ENCODE measurements at regions not wholly inside any gene's neighbourhood (a gene's known extent, or its start where the extent isn't known, plus 50 kb on each side); places are given as distances from the start of the nearest gene placed in this dataset.

DNA sequence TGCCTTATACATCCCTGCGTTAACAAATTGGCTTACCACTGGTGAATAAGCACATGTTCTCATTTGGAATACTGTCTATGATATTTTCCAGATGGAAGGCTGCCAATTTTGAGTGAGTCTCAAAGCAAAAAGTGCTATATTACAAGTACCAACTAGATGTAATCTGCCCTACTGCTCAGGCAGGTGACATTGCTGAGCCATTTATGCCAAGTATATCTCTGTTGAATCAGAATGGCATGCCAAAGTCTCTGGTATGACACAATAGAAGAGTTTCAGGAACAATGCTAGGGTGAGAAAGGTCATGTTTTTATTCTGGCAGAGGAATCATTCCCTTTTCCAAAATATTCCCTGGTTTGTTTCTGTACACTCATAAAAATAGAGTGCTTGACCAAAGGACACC lies 356.5 kb downstream of the CDH9 start:
- ChIA-PET POLR2A (no interaction called here), CTCF (no interaction called here)

DNA sequence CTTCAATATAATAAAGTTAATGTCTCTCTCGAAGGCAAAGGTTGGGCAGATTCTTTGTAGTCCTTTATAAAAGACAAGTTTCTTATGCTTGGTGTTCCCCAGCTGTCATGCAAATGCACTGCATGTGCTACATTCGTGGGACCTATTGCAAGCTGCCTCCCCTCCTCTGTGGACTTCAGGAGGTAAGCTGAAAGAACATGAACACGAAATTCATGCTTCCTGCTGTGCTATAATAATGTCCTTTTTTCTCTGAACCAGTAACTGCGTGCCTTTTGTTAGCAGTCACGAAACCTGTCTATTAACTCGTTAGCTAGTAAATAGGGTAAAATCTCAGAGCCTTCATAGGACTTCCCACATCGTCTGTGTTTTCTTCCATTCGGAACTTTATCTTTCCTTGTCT lies 363.5 kb downstream of the CDH9 start:
- CTCF ChIA-PET, result no interaction called here
- POLR2A ChIA-PET, result no interaction called here

DNA sequence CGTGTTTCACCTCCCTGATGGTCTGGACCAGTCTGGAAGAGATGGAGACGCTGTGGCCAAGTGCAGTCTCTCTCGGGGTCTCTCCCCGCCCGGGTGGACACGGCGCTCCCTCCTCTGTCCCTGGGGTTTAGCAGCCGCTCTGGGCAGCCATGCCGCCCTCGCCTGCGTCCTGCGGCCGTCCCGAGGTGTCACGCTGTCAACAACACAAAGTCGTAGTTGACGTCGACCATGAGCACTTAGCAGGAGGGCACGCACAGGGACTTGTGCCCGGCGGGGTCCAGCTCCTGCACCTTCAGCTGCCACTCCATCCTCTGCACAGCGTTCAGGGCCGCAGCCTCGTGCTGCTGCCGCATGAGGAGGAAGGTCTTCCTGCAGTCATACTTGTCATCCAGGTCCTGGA lies 368.9 kb downstream of the CDH9 start:
- ChIA-PET POLR2A (no interaction called here), CTCF (no interaction called here)

DNA sequence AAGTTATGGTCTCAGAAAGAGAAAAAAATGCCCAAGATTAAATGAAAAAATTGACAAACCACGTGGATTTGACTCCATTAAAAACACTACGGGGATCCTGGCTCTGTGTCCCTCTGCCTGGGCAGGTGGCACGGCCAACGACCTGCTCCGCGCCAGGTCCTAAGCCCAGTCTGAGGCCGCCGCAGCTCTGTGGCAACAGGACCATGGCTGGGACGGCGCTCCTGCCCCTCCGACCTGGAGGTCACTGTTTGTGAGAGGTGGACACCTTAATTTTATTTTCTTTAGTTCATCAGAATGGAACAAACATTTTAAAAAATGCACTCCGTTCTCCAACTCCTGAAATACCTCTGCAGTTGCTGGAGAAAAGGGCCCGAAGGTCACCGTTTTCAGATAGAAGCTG lies 369.4 kb downstream of the CDH9 start:
- ChIA-PET CTCF (no interaction called here), POLR2A (no interaction called here)

DNA sequence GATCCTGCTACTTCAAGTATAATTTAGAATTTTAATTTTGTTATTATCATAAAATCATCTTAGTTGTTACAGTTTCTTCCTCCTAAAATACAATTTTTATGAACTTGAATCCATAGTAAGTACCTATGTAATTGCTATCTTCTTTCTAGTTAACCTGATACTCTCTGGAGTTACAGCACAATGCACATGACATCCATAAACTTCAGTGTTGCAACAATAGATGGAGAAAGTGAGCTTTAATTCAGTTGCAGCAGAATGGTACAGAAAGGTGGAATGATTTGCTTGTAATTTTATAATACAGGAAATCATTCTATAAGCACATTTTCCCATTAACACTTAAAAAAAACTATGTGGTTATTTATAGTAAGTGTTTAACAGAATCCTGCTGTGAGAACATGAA lies 372.0 kb downstream of the CDH9 start:
- CTCF ChIA-PET, result no interaction called here

DNA sequence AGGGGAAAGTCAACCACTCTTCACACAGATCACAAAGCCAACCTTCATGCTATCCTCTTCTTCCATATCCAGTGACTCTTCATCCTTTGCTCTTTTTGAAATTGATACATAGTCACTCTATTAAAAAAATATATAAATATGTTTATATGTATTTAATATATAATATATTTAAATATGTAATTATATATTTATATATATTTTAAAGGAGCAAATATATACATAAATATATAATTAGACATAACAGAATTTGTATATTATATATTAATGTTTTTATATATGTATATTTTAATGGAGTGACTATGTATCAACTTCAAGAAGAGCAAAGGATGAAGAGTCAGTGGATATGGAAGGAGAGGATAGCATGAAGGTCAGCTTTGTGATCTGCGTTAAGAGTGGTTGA lies 374.9 kb downstream of the CDH9 start:
- ChIA-PET CTCF (no interaction called here), POLR2A (no interaction called here)

More for the DNA sequence above, 372.0 kb downstream of the CDH9 start:
- POLR2A ChIA-PET, result no interaction called here

DNA sequence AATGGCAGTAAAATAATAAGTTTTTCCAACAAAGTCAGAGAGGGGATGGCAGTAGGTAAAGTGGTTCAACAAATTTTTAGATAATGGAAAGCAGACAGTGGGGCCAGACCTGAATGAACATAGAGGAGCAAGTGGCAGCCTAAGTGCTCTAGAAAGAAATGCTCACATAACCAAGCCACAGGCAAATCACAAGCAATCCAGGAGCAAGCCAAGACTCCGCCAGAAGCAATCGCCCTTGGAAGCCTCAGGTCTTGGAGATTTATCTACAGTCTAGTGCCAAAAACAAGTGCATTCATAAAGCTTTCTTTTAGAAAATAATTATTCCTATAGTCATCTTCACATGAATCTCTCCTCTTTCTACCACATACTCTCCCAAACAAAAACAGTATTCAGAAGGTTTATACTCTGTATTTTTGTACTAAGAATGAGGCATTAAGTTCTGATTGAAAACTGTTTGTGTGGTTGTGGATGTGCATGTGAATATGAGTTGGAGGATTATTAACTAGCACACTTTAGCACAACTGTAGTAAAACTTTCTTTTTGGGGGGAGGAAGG lies 375.5 kb downstream of the CDH9 start:
- POLR2A ChIA-PET, result no interaction called here

DNA sequence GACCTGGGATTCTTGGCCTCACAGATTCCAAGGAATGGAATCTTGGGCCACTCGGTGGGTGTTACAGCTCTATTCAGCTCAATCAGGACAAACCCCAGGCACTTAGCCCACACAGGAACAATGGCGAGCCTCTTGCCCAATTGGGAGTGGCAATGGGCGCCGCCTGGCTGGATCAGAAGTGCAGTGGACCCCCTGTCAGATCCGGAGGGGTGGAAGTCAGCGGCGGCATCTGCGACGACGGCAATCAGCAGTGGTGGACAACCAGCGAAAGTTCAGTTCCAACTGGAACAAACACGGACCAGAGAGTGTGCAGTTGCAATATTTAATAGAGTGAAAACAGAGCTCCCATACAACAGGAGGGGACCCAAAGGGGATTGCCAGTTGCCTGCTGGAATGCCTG lies 378.3 kb downstream of the CDH9 start:
- ChIA-PET CTCF (no interaction called here), POLR2A (no interaction called here)

More for the DNA sequence above, 375.5 kb downstream of the CDH9 start:
- CTCF ChIA-PET, result no interaction called here

DNA sequence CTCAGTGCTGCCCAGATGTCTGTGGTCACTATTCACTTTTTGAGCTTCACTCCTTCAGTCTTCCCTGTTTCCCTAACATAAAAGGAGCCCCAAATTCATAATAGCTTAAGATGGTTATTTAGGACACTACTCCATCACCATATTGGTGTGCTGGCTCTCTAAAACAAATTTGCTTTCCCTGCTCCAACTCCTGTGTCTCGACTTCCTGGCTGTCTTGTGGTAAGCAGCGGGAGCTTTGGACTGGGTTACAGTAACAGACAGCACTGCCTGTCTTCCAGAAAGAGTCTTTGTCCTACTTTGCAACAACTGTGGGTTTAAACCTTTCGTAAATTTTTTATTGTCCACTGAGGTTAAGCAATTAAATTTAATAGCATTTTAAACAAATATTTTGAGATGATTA lies 389.4 kb downstream of the CDH9 start:
- CTCF ChIA-PET, result no interaction called here
- POLR2A ChIA-PET, result no interaction called here

DNA sequence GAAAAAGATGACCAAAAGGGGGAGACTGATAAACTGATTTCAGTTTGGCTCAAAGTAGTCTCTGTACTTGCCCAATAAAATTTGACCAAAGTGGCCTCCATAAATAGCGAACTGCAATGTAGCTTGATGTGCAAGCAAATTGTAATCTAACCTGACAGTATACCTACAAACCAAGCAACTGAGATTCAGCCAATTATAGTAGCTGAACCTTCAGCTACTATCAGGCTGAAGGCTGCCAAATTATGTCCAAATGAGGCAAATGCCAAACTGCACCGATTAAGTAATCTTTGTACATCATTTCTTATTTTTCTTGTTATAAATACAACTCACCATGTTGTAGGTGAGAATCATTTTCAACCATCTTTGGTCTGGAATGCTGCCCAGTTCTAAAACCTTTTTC lies 390.6 kb downstream of the CDH9 start:
- POLR2A ChIA-PET, result no interaction called here
- CTCF ChIA-PET, result no interaction called here

DNA sequence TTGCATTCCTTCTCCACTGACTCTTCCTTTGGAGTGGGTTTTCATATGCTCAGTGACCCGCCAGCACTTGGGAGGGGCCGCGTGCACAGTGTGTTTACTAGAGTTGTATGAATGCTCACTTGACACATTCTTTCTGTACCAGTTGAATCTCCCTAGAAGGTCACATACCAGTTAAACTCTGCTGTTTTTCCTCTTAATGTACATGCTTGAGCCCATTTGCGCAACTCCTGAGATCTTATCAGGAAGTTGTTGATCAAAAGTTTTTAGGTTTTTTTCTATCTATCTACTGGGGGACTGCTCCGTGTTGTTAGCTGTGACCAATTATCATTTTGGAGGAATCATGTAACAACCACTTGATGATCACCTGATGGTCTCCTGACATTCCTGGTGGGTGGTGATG lies 392.7 kb downstream of the CDH9 start:
- ChIA-PET CTCF (no interaction called here), POLR2A (no interaction called here)

DNA sequence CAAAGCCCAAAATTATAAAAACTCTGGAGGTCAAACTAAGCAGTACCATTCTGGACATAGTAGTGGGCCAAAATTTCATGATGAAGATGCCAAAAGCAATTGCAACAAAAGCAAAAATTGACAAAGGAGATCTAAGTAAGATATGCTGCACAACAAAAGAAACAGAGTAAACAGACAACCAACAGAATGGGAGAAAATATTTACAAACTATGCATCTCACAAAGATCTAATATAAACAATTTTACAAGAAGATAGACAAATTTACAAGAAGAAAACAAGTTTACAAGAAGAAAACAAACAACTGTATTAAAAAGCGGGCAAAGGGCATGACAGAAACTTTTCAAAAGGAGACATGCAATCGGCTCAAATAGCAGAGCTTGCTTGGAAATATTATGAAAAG lies 396.9 kb downstream of the CDH9 start:
- POLR2A ChIA-PET, result no interaction called here
- CTCF ChIA-PET, result no interaction called here

DNA sequence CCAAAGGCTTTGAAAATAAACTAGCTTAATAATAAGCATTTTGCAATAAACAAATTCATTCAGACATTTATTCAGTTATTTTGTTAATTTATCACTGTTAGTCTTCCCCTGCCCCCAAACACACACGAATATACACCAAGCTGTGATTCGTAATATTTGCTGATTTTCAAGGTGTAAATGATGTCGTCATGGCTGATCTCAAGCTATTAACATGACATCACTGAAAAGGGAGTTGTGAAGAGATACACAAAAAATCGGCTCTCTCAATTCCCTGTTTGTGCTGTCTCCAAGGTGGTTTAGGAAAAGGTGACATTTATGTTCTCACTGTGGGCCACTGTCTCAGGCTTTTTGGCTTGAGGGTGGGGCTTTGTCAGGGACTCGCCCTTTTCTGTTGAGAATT lies 413.3 kb downstream of the CDH9 start:
- POLR2A ChIA-PET, result no interaction called here
- CTCF ChIA-PET, result no interaction called here

DNA sequence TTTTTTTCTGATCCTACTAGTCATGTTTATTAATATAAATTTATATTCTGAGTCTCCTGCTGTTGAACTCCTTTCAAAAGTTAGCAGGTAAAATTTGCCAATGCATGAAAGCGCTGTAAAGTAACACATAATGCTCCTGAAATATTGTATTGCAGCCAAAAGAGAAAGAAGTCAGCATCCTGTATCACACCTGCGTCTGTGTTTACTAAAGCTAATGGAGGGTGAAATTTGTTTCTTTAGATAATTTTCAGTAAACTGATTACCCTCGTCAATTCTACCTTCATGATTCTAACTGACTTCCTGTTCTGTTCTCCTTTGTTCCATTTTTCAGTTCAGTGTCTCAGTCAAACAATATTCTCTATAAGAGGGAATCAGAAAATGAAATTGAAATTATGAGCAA lies 415.4 kb downstream of the CDH9 start:
- ChIA-PET POLR2A (no interaction called here), CTCF (no interaction called here)

DNA sequence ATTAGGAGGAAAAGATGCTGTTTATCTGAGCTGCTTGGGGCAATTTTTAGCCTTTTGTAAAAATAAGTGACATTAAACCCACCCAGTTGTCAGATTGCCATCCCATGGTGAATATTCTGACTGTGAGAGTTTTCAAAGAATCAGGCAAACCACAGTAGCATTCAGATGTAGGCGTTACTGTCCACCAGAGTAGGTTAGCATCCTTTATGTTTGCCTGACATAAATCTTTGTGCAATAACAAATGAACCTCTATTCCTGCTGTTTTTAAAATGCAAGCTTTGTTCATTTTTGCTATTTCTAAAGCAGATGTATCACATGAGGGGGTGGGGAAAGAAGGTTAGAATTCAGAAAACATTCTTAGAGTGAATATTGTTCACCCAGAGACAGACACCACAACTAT lies 427.8 kb downstream of the CDH9 start:
- CTCF ChIA-PET, result no interaction called here
- POLR2A ChIA-PET, result no interaction called here

DNA sequence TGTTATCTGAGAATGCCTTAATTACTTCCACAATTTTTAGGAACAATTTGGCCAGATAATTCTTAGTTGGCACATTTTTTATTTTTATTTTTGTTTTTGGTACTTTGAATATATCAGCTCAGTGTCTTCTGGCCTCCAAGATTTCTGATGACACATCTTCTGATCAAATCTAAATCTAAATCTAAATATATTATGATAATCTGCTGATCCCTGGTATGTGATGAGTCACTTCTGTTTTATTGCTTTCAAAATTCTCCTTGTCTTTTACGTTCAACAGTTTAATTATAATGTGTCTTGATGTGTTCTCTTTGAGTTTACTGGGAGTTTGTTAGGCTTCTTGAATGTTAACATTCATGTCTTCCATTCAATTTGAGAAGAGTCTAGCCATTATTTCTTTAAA lies 436.8 kb downstream of the CDH9 start:
- ChIA-PET CTCF (interaction anchor here (0.6 kb wide), 1 partner anchor 808 kb away, joined by 3 read pairs; no protein-coding TSS in a partner anchor), POLR2A (no interaction called here)

DNA sequence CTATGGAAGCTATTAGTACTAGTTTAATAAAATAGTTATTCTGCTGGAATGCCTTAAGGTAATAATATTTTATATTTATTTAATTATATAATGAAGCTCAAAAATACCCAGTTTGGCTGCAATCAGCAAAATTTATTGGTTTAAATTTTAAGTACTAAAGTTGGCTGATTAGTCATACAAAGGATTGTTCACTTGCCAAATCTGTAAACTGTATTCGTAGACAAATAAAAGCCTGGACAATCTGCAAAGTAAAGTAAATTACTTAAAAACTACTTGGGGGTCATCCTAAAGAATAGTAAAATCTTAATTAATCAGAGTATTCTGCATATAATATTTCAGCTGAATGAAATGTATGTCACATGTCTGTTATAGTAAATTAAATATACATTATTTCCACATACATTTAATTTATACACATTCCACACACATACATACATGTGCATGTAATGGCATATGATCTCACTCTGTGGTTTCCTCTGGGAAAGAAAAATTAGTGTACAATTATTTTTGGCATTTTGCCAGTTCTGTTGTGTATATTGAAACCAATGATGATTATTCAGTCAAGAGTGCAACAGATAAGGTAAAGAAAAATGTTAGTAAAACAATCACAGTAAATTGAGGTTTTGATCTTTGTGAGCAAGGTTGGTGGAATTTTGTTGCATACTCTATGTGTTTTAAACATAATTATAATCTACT lies 455.9 kb downstream of the CDH9 start:
- POLR2A ChIA-PET, result no interaction called here
- CTCF ChIA-PET, result no interaction called here

DNA sequence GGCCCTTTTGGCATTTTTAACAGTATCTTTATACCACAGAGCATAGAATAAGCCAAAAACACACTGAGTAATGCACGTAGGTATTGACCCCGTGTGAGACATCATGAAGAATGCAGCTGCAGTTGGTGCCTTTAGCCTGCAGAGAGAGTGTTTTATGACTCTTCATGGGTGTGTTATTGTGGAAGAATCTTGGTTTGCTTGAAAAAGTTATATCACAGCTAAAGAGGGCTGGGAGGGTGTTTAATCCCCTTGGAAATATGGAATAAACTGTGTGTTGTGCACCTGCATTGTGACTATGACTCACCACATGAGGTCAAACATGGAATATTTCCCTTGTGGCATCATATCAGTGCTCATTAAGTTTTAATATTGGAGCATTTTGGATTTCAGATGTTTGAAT lies 458.7 kb downstream of the CDH9 start:
- CTCF ChIA-PET, result no interaction called here

DNA sequence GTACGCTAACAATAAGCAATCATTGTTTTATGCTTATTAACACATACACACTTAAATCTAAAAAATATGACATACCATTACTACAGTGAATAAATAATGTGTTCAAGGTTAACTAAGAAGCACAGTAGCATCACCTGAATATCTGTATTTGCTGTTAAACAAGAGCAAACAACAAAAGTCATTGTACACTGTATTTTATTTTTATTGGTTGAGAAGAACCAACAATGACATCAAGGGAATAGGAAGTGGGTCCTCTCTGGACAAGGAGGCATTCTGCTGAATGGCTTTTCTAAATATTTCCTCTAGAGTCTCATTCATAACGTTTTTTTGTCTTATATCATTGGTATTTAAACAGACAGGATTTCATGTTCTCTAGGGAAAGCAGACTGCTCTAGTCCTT lies 460.4 kb downstream of the CDH9 start:
- ChIA-PET POLR2A (no interaction called here), CTCF (no interaction called here)

More for the DNA sequence above, 458.7 kb downstream of the CDH9 start:
- POLR2A ChIA-PET, result no interaction called here

DNA sequence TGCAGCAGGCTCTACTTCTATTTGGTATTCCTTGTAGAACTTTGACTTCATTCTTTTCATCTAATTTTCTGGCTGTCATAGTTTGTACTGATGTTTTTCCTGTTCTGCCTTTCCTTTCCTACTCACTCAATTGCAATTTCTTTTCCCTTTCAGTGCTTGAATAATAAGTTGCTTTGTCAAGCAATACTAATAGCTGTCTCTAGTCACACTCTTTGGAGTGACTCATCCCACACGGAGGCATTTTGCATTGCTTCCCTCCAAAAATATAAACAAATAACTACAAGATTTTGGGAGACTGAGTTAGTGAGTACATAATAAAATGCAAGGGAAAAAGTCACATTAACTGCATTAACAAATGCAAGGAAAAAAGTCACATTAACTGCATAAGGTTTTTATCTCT lies 465.9 kb downstream of the CDH9 start:
- POLR2A ChIA-PET, result no interaction called here
- CTCF ChIA-PET, result no interaction called here

DNA sequence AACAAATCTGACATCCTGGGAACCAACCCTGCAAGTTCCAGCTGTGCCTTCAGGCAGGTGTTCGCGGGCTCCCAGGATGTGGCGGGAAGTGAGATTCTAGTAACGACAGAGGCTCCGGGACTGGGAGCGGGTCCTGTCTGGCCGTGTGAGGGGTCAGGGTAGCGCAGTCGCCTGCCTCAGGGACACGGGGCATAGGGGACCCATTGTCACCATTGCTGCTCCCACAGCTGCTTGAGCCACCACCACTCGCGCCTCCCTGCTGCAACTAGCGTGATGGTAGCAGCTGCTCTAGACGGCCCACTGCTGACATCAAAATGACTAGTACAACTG lies 468.5 kb downstream of the CDH9 start:
- ChIA-PET POLR2A (no interaction called here), CTCF (no interaction called here)

DNA sequence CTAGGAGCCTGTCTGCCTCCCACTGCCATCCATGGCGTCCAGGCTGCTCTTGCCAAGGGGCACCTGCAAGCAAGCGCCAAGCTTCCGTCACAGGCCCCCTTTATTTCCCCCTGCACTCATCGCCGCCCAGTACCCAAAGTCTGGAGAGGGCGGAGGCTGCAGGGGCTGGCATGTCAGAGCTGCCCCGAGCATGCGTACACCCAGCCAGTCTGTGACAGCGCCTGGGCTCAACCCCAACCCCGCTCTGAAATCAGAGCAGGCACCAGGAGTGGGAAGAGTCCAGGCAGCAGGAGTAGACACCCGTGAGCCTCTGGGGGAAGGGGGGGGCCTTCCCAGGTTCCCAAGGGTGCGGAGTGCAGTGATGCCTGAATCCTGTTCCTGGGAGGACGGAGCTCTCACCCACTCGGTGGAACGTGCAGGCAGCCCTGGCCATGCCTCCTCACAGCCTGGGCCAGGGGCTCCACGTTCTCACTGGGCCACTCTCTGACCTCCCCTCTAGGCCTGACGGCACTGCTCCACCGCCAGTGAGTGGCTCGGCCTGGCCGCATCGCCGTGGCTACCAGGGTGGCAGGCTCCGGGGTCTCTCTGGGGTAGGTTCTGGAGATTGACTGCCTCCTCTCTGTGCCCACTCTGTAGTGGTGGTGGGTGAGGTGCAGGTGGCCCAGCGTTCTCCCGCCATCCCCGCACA lies 469.0 kb downstream of the CDH9 start:
- ChIA-PET CTCF (no interaction called here), POLR2A (no interaction called here)
